ENCODE measurements at regions not wholly inside any gene's neighbourhood (a gene's known extent, or its start where the extent isn't known, plus 50 kb on each side); places are given as distances from the start of the nearest gene placed in this dataset.

DNA sequence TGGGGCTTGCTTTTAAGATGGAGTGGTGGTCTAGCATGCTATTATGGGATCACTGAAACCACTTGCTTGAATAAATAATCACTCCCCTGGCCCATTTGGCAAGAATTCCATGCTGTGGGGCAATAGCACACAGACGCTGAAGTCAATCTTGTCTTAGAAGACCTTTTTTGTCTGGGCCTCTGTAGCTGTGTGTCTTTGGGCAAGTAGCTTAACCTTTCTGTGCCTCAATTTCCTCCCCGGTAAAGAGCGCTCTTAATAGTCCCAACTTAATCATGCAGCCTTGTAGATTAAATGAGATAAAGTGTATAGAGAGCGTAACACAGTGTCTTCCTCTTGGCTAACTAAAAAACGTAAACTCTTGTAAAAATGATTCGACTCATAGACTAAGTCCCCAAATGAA lies 125.4 kb upstream of the IGSF21 start:
- TF ChIP-seq ARNTL (CRISPR knock-in tag; IDR thresholded peaks at IDR 0.05; ENCODE audit: borderline replicate concordance, low read depth) (no peak), PATZ1 (CRISPR knock-in tag; IDR thresholded peaks at IDR 0.05; ENCODE audit: borderline replicate concordance) (no peak), GLIS3 (CRISPR knock-in tag; IDR thresholded peaks at IDR 0.05) (no peak), ESRRG (CRISPR knock-in tag; IDR thresholded peaks at IDR 0.05) (no peak), SNAI2 (CRISPR knock-in tag; IDR thresholded peaks at IDR 0.05) (no peak), TOX (CRISPR knock-in tag; IDR thresholded peaks at IDR 0.05; ENCODE audit: borderline replicate concordance) (no peak)
- TF ChIP-seq, protein P1, sequence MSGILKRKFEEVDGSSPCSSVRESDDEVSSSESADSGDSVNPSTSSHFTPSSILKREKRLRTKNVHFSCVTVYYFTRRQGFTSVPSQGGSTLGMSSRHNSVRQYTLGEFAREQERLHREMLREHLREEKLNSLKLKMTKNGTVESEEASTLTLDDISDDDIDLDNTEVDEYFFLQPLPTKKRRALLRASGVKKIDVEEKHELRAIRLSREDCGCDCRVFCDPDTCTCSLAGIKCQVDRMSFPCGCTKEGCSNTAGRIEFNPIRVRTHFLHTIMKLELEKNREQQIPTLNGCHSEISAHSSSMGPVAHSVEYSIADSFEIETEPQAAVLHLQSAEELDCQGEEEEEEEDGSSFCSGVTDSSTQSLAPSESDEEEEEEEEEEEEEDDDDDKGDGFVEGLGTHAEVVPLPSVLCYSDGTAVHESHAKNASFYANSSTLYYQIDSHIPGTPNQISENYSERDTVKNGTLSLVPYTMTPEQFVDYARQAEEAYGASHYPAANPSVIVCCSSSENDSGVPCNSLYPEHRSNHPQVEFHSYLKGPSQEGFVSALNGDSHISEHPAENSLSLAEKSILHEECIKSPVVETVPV (CRISPR knock-in tag; IDR thresholded peaks at IDR 0.05), result no peak
